Fibroblast of mammary gland (primary cell): ENCODE measurements at regions not wholly inside any gene's neighbourhood (a gene's known extent, or its start where the extent isn't known, plus 50 kb on each side); places are given as distances from the start of the nearest gene placed in this dataset.
A peak's percentile ranks its signal among the peaks of the same experiment; 100 is the strongest.

Source experiments
- DNase-seq: peaks from one replicate; pipeline ENCODE4 v3.0.0-alpha.2; 2010; ENCODE audit warnings: low read depth
- H3K4me3 ChIP-seq: 2 replicates; pipeline ENCODE4 v1.5.1; 2011; ENCODE audit warnings: low read depth, mild to moderate bottlenecking, low read length, moderate library complexity; ENCODE audit not compliant: control insufficient read depth
- CTCF ChIP-seq: conservative IDR thresholded peaks from 2 replicates; pipeline ENCODE4 v1.5.1; 2011; ENCODE audit warnings: low read depth, low read length, inconsistent platforms; ENCODE audit not compliant: control insufficient read depth, insufficient read depth

- DNase-seq = no peak
- no peak for TF ChIP-seq CTCF
- no peak overlapping the region for H3K4me3 ChIP-seq
These were observed 251.7 kb downstream of the KLF6 start for GRCh38 chr10:3533296-3533695.

GRCh38 chr10:3532644-3533043 is 252.4 kb downstream of the KLF6 start:
- no peak for DNase-seq
- H3K4me3 ChIP-seq = no peak overlapping the region
- TF ChIP-seq CTCF = no peak

- TF ChIP-seq CTCF = no peak
- no peak for DNase-seq
- no peak overlapping the region for H3K4me3 ChIP-seq
These were observed 253.3 kb downstream of the KLF6 start for GRCh38 chr10:3531670-3532069.

- DNase-seq = peak; percentile 28
- no peak for TF ChIP-seq CTCF
- no peak overlapping the region for H3K4me3 ChIP-seq
These were observed 254.0 kb downstream of the KLF6 start for GRCh38 chr10:3530783-3531645.

GRCh38 chr10:3530346-3530745 is 254.7 kb downstream of the KLF6 start:
- TF ChIP-seq CTCF = no peak
- no peak overlapping the region for H3K4me3 ChIP-seq
- DNase-seq = peak; percentile 79

- H3K4me3 ChIP-seq = no peak overlapping the region
- TF ChIP-seq CTCF = no peak
- DNase-seq = no peak
These were observed 255.3 kb downstream of the KLF6 start for GRCh38 chr10:3529691-3530090.
